HepG2 (cell line): ENCODE measurements at regions not wholly inside any gene's neighbourhood (a gene's known extent, or its start where the extent isn't known, plus 50 kb on each side); places are given as distances from the start of the nearest gene placed in this dataset.

Experiments
- ATAC-seq: fragments of 200-7000 bp; cut with Tn5 transposase; 3 replicates; pipeline ENCODE4 v1.9.1; 2020; ENCODE audit warnings: mild to moderate bottlenecking, moderate library complexity
- BruUV-seq: library from RNA; stranded (reverse); fragments of 400-500 nt; replicated peaks from 2 replicates; lab custom pipeline; 2021; lab: Mats Ljungman, UMichigan
- CTCF ChIA-PET: fragments of 300-600 bp; formaldehyde crosslinking; extraction: SDS; loops from one replicate; lab custom pipeline; 2021; ENCODE audit warnings: low total read pairs, inconsistent platforms, low intra/inter-chr PET ratio; lab: Yijun Ruan, JAX
- POLR2A ChIA-PET: fragments of 350-600 bp; sonication (Branson Sonifier 250); formaldehyde crosslinking; loops from one replicate; lab custom pipeline; 2020; ENCODE audit warnings: antibody characterized with exemption, inconsistent platforms; lab: Yijun Ruan, JAX
- DNase-seq: peaks from one replicate; pipeline ENCODE4 v3.0.0-alpha.2; 2015; ENCODE audit warnings: low spot score
- FAIRE-seq: peaks from 3 replicates; lab custom pipeline; 2011; peaks lifted over from hg19 to GRCh38; lab: Jason Lieb, UNC
- H2AFZ ChIP-seq: one replicate; pipeline ENCODE4 v1.6.1; 2011; ENCODE audit warnings: low read length, inconsistent platforms
- H3K27ac ChIP-seq: fragments of 300-600 bp; 3 replicates; pipeline ENCODE4 v1.8.0; 2011; ENCODE audit warnings: mixed run types, mild to moderate bottlenecking, mixed read lengths, low read length, inconsistent platforms; ENCODE audit not compliant: insufficient read depth; ENCODE audit errors: extremely low read length
- H3K27me3 ChIP-seq, 2 experiments: fragments of 200-600 bp in 1 of 2; 2 replicates in 1 of 2; 3 replicates in 1 of 2; pipeline versions ENCODE4 v1.6.0 to v1.8.0; 2011; ENCODE audit warnings: low read length in 2 of 2, mild to moderate bottlenecking in 2 of 2, moderate library complexity in 2 of 2, inconsistent platforms in 1 of 2; ENCODE audit not compliant: insufficient read depth in 2 of 2, control insufficient read depth in 1 of 2
- H3K36me3 ChIP-seq, 2 experiments: fragments of 200-600 bp in 1 of 2; replicated peaks in 1 of 2; 2 replicates in 1 of 2; 3 replicates in 1 of 2; pipeline versions ENCODE4 v1.5.1 to v1.8.0; 2011; ENCODE audit warnings: low read length in 2 of 2, inconsistent platforms in 1 of 2; ENCODE audit not compliant: insufficient read depth in 2 of 2, control insufficient read depth in 1 of 2
- H3K4me1 ChIP-seq: 2 replicates; pipeline ENCODE4 v1.5.1; 2012; ENCODE audit warnings: low read length, inconsistent platforms; ENCODE audit not compliant: insufficient read depth
- H3K4me2 ChIP-seq: 2 replicates; pipeline ENCODE4 v1.6.0; 2011; ENCODE audit warnings: low read depth, low read length, inconsistent platforms
- H3K4me3 ChIP-seq, 3 experiments: fragments of 200-600 bp in 1 of 3; sonication (generic), shearing (Covaris generic) in 1 of 3; replicated peaks in 1 of 3; 2 replicates each; pipeline ENCODE4 v1.5.1; 2011 to 2016; ENCODE audit warnings: low read length in 3 of 3, inconsistent platforms in 2 of 3, low read depth in 2 of 3, mild to moderate bottlenecking in 2 of 3, control low read depth in 1 of 3, mixed read lengths in 1 of 3; ENCODE audit not compliant: insufficient read depth in 1 of 3
- H3K79me2 ChIP-seq: one replicate; pipeline ENCODE4 v1.6.1; 2011; ENCODE audit warnings: low read length, inconsistent platforms; ENCODE audit not compliant: insufficient read depth
- H3K9ac ChIP-seq: 2 replicates; pipeline ENCODE4 v1.6.0; 2011; ENCODE audit warnings: mild to moderate bottlenecking, low read depth, low read length, inconsistent platforms; ENCODE audit not compliant: insufficient read depth
- H3K9me3 ChIP-seq: 2 replicates; pipeline ENCODE4 v1.5.1; 2012; ENCODE audit warnings: mild to moderate bottlenecking, low read length
- H4K20me1 ChIP-seq: 2 replicates; pipeline ENCODE4 v1.6.0; 2011; ENCODE audit warnings: inconsistent platforms, mild to moderate bottlenecking, low read length, moderate library complexity; ENCODE audit not compliant: insufficient read depth
- CHD2 ChIP-seq: IDR thresholded peaks from 2 replicates; pipeline ENCODE4 v1.6.1; 2011; ENCODE audit warnings: low read depth, low read length, improper control_type of control experiment
- DZIP1 ChIP-seq: sonication (generic); formaldehyde crosslinking; IDR thresholded peaks from 2 replicates; pipeline ENCODE4 v1.5.0; 2020; ENCODE audit warnings: mild to moderate bottlenecking, missing genetic modification reagents
- JDP2 ChIP-seq: sonication (generic); formaldehyde crosslinking; IDR thresholded peaks from 2 replicates; pipeline ENCODE4 v1.8.1; 2022; ENCODE audit warnings: missing genetic modification reagents, borderline replicate concordance
- MIXL1 ChIP-seq: IDR thresholded peaks from 2 replicates; pipeline ENCODE4 v1.6.1; 2016
- RERE ChIP-seq: IDR thresholded peaks from 2 replicates; pipeline ENCODE4 v1.6.1; 2016; ENCODE audit warnings: low read depth, missing genetic modification reagents, missing compliant biosample characterization
- SATB2 ChIP-seq: sonication (generic); formaldehyde crosslinking; IDR thresholded peaks from 2 replicates; pipeline ENCODE4 v1.5.0; 2020; ENCODE audit warnings: missing genetic modification reagents
- SIN3A ChIP-seq: IDR thresholded peaks from 2 replicates; pipeline ENCODE4 v1.6.1; 2011; ENCODE audit warnings: low read depth, mild to moderate bottlenecking, control low read depth, low read length, borderline replicate concordance
- SIX4 ChIP-seq: sonication (generic); formaldehyde crosslinking; IDR thresholded peaks from 2 replicates; pipeline ENCODE4 v1.4.0; 2020; ENCODE audit warnings: missing genetic modification reagents
- SKI ChIP-seq: fragments of 450-650 bp; IDR thresholded peaks from one replicate; pipeline ENCODE4 v1.6.1; 2018; ENCODE audit warnings: mild to moderate bottlenecking; ENCODE audit not compliant: partially characterized antibody
- SNAPC5 ChIP-seq: sonication (generic); formaldehyde crosslinking; IDR thresholded peaks from 2 replicates; pipeline ENCODE4 v1.8.1; 2023; ENCODE audit warnings: mild to moderate bottlenecking, missing genetic modification reagents, borderline replicate concordance
- ZBTB37 ChIP-seq: sonication (generic); formaldehyde crosslinking; IDR thresholded peaks from 2 replicates; pipeline ENCODE4 v1.4.0; 2020; ENCODE audit warnings: mild to moderate bottlenecking, missing genetic modification reagents
- ZBTB42 ChIP-seq: sonication (generic); formaldehyde crosslinking; IDR thresholded peaks from 2 replicates; pipeline ENCODE4 v1.5.0; 2020; ENCODE audit warnings: mild to moderate bottlenecking, missing genetic modification reagents
- ZMYM3 ChIP-seq: sonication (generic); formaldehyde crosslinking; IDR thresholded peaks from 2 replicates; pipeline ENCODE4 v1.5.1; 2020; ENCODE audit warnings: mild to moderate bottlenecking, missing genetic modification reagents
- ZNF432 ChIP-seq: sonication (generic); formaldehyde crosslinking; IDR thresholded peaks from 2 replicates; pipeline ENCODE4 v1.5.0; 2020; ENCODE audit warnings: missing genetic modification reagents, mild to moderate bottlenecking, borderline replicate concordance
- ZSCAN22 ChIP-seq: sonication (generic); formaldehyde crosslinking; IDR thresholded peaks from 2 replicates; pipeline ENCODE4 v1.4.0; 2020; ENCODE audit warnings: mild to moderate bottlenecking, missing genetic modification reagents
- WGBS: methylation state at CpG from one replicate; pipeline ENCODE4 v1.1.6; 2017; ENCODE audit warnings: low lambda C conversion rate; 5-methylcytosine and 5-hydroxymethylcytosine counted together
- in situ Hi-C: cut with HindIII; loops from 2 replicates; pipeline ENCODE4 v1.10.0; 2017; ENCODE audit warnings: low pct_unique_long_range_greater_than_20kb; ENCODE audit not compliant: extremely low pct_ligation_motif_present
- intact Hi-C: fragments of 100-400 bp; cut with micrococcal nuclease; formaldehyde crosslinking; loops from one replicate; pipeline ENCODE4 v1.10.0; 2022; ENCODE audit not compliant: unreplicated experiment

- Histone ChIP-seq H3K9me3 (no peaks in the 10 kb centered on the region), H3K4me1 (peaks cover 40% of the 10 kb centered on the region), H3K79me2 (no peaks in the 10 kb centered on the region), H3K27me3 (no peaks in the 10 kb centered on the region), H3K9ac (no peak overlapping the region), H3K27ac (no peak overlapping the region), H4K20me1 (no peaks in the 10 kb centered on the region), H2AFZ (no peak overlapping the region), H3K4me3 (no peak overlapping the region), H3K4me2 (no peak overlapping the region), H3K36me3 (no peaks in the 10 kb centered on the region)
- DNase-seq, result peak; percentile 69
- peak; percentile 75 for ATAC-seq
- no peak for FAIRE-seq
- in situ Hi-C loops (loop anchor here (5.0 to 10.0 kb wide), 3 partner anchors 62 to 340 kb away; no protein-coding TSS in a partner anchor), intact Hi-C loops (loop anchor here (1.0 kb wide), 3 partner anchors 67 to 342 kb away; no protein-coding TSS in a partner anchor)
- ChIA-PET CTCF (interaction anchor here (0.7 to 4.6 kb wide), 6 partner anchors 18 to 272 kb away, joined by 3 to 60 read pairs (median 3); no protein-coding TSS in a partner anchor), POLR2A (no interaction called here)
- WGBS, result 59% methylated on average over 3 of the region's 3 CpGs
- BruUV-seq, result no TSS peak
- TF ChIP-seq SNAPC5 (CRISPR knock-in tag), result no peak
- TF ChIP-seq ZBTB37 (CRISPR knock-in tag), result no peak
- TF ChIP-seq RERE, result no peak
- TF ChIP-seq CHD2, result no peak
- no peak for TF ChIP-seq ZSCAN22 (CRISPR knock-in tag)
- TF ChIP-seq SKI, result no peak
- no peak for TF ChIP-seq ZMYM3
- no peak for TF ChIP-seq SIN3A
- no peak for TF ChIP-seq SATB2 (CRISPR knock-in tag)
- no peak for TF ChIP-seq JDP2 (CRISPR knock-in tag)
- TF ChIP-seq ZNF432 (CRISPR knock-in tag), result no peak
- TF ChIP-seq DZIP1 (CRISPR knock-in tag), result no peak
- TF ChIP-seq ZBTB42 (CRISPR knock-in tag), result no peak
- 0 out of 2 replicates have a peak, but pooled peaks have one; percentile 46 for TF ChIP-seq MIXL1
- TF ChIP-seq SIX4 (CRISPR knock-in tag), result no peak
These were observed 295.3 kb upstream of the PMFBP1 start for GRCh38 chr16:72467157-72467759.
